Superior temporal gyrus (tissue), 1 donor: ENCODE measurements at regions not wholly inside any gene's neighbourhood (a gene's known extent, or its start where the extent isn't known, plus 50 kb on each side); places are given as distances from the start of the nearest gene placed in this dataset.
A peak's percentile ranks its signal among the peaks of the same experiment; 100 is the strongest.

Source experiments
- DNase-seq: peaks from one replicate; pipeline ENCODE4 v3.0.0-alpha.2; 2016; ENCODE audit errors: extremely low spot score

GRCh38 chr11:109106151-109106906 is 315.7 kb upstream of the C11orf87 start:
- no peak for DNase-seq

- no peak for DNase-seq
Measured at GRCh38 chr11:109109150-109109549, 312.8 kb upstream of the C11orf87 start.

DNA sequence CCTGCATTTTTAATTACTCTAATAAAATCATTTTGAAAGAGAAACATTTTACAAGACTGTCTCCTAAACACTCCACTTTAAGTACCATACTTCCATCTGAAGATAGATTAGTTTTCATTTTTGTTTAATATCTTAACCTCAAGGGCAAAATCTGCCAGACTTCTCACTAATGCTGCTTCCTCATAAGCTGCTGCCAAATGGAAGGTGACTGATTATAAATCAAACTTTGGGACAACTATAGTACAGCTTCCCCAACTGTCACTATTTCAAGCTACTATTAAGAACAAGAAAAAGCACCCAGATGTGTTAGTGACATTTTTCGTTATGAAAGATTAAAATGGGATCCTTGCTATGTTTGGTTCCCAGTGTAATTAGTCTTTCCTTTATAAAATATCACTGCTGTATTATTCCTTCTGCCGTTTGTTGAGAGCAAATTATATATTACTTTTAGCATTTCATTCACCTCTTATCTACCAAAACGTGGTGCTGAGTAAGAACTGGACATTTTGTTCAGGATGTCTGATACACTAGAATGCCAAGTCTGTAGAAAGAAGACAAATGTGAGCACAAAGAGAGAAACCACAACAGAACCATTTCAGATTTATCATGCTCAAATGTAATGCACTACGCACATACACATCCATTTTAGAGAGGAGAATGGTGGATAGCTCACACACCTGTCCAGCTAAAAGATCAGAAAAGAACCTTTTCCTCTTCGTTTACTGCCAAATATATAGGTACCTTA is 312.2 kb upstream of the C11orf87 start:
- DNase-seq = no peak

- no peak for DNase-seq
Measured at GRCh38 chr11:109112261-109112660, 309.7 kb upstream of the C11orf87 start.

- no peak for DNase-seq
Measured at GRCh38 chr11:109112821-109113280, 309.1 kb upstream of the C11orf87 start.

- no peak for DNase-seq
Measured at GRCh38 chr11:109120341-109120740, 301.6 kb upstream of the C11orf87 start.

DNA sequence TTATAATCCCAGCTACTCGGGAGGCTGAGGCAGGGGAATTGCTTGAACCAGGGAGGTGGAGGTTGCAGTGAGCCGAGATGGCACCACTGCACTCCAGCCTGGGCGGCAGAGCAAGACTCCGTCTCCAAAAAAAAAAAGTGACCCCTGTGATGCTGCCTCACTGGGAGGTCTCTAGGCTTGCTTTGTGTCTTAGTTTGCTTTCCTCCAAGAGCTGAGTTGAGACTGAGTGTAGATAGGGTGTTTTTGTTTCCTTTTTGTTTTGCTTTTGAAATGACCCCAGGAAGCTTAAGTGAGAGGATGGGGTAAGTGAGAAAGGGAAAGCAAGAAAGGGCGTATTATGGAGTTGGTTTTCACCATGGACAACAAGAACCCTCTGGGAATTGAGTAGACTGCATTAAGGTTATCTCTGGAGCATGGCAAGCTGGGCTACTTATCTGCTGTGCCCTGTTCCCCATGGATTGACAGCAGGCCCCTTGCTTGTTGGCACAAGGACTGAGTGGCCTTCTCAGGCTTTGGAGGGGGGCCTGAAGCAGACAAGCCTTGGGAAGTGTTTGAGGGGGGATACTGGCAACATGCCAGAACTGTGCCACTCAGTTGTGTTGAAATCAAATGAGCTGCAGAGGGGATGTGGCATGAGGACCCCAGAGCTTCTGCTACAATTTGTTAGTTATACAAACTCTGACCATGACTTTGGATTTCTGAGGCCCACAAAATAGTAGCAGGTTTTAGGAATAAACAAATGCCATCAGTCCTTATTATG is 300.6 kb upstream of the C11orf87 start:
- DNase-seq = no peak

GRCh38 chr11:109123816-109124787 is 297.9 kb upstream of the C11orf87 start:
- peak; percentile 47 for DNase-seq

- DNase-seq = no peak
Measured at GRCh38 chr11:109130910-109131309, 291.1 kb upstream of the C11orf87 start.

DNA sequence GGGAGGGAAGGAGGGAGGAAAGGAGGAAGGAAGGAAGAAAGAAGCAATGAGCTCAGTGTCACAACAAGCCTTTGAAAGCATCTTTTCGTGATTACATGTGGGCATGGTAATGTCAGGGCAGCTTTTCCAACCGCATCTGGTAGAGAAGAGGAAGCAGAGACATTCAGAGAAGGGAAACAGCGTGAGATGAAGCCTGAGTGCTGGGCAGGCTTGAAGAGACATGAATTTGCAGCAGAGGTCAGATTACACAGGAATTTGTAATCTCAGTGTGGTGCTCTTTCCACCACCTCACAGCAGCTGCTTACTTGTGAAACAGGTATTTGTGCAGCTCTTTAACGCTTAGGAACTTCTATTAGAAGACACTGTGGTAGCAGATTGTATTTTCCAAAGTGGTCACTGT is 289.5 kb upstream of the C11orf87 start:
- no peak for DNase-seq

- DNase-seq = no peak
Measured at GRCh38 chr11:109133159-109133558, 288.8 kb upstream of the C11orf87 start.

GRCh38 chr11:109135627-109136026 is 286.4 kb upstream of the C11orf87 start:
- DNase-seq = no peak

GRCh38 chr11:109138196-109138595 is 283.8 kb upstream of the C11orf87 start:
- no peak for DNase-seq

DNA sequence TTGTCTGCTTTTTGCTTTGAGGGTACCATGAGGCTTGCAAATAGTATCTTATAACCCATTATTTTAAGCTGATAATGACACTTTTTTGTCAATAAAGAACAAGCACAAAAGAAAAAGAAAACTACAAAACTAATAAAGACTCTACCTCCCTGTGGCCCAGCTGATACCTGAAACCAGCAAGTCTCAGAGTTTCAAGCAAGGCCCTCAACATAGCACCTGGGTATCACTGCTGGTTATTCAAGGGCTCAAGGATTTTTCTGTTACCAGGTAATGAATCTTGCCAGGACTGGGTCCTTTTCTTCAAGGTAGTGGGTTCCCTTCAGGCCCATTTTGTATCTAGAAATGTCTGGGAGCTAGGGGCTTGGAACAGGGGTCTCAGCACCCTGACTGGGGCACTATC is 281.6 kb upstream of the C11orf87 start:
- no peak for DNase-seq

DNA sequence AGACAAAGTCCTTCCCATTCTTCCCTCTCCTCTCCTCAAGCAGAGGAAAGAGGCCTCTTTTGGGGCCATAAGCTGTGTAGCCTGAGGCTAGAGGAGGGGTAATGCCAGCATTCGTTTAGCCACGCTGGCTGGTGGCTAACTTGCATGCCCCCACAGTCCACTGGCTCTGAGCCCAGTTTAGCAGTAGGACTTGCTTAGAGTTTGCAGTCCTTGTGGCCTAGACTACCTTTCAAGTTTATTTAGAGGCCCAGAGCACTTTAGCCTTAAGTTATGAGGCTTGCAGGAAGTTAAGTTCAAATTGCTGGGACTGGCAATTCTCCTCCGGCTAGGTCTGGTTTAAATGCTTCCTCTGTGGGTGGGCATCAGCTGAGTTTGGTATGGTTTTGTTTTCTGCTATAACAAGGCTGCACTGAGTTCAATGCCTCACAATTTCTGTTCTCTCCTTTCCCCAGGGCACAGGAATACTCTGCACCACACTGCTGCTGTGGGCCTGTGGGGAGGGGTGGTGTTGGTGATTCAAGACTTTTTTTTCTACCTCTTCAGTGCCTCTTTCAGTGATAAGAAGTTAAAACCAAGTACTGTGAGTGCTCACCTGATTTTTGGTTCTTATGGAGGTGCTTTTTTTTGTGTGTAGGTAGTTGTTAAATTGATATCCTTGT is 281.0 kb upstream of the C11orf87 start:
- DNase-seq = no peak

DNA sequence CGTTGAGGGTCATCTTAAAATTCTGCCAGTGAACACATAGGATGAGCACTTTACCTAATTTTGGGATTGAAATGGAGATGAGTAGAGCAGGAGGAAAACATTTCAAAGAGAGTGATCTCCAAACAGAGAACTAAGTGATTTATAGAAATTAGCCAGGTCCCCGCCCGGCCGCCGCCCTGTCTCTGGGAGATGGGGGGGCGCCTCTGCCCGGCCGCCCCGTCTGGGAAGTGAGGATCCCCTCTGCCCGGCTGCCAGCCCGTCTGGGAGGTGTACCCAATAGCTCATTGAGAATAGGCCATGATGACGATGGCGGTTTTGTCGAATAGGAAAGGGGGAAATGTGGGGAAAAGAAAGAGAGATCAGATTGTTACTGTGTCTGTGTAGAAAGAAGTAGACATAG is 276.7 kb upstream of the C11orf87 start:
- no peak for DNase-seq

DNA sequence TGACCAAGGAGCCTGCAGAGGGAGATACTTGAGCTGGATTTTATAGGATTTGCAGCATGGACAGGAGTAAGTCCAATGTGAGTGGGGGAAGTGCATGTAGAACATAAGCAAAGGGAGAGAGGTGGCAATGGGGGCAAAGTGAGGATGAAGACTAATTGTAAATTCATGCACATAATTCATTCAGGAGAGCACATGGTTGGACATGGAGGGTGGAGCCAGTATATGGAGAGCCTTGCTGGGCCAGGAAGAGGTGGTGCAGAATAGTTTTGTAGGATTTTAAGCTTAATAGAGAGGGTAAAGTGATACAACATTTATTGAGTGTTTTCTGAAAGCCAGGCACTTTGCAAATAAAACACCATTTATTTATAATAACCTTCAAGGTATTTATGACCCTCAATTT is 274.3 kb upstream of the C11orf87 start:
- DNase-seq = no peak

GRCh38 chr11:109148669-109149068 is 273.3 kb upstream of the C11orf87 start:
- peak; percentile 34 for DNase-seq

DNA sequence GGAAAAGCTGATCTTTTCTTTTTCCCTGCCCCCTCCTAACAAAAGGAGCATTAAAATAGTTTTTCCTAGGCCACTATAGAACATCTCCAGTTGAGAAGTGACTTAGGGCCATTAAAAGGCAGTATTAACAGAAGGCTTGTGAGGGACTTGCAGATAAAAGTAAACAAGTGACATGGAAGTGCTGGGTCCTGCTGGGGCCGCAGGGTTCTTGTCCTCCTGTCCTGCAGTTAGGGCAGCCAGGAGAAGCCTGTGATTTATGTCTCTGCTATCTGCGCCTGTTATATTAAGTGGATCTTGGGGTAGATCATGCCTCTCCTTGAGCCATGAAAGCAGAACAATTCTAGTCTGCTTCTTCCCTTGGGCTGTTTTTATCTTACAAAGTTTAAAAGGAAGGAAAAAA is 271.4 kb upstream of the C11orf87 start:
- no peak for DNase-seq

DNA sequence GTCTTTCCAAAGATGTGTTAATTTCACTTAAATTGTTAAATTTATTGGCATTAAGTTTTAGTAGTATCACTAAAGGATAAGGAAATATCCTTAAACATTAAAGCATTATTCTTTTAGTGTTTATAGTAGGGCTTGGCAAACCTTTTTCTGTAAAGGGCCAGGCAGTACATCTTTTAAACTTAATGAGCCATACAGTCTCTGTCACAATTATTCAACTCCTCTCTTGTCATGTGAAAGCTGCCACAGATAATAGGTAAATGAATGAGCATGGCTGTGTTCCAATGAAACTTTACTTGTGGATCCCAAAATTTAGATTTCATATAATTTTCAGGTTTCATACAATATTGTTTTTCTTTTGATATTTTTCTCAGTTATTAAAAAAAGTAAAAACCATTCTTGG is 268.2 kb upstream of the C11orf87 start:
- no peak for DNase-seq

DNA sequence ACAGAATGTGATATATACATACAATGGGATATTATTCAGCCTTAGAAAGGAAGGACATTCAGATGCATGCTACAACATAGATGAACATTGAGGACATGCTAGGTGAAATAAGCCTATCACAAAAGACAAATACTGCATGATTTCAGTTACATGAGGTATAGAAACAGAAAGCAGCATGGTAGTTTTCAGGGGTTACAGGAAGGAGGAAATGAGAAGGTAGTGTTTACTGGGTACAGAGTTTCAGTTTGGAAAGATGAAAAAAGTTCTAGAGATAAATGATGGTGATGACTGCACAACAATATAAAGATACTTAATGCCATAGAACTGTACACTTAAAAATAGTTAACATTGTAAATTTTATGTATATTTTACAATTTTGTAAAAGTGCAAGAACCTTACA is 266.7 kb upstream of the C11orf87 start:
- no peak for DNase-seq
